Nephron progenitor cell (in vitro differentiated cells): ENCODE measurements at regions not wholly inside any gene's neighbourhood (a gene's known extent, or its start where the extent isn't known, plus 50 kb on each side); places are given as distances from the start of the nearest gene placed in this dataset.

ENCODE experiments used
- DNase-seq: peaks from one replicate; pipeline ENCODE4 v3.0.0; 2021
- H3K27ac Mint-ChIP-seq: 2 replicates; pipeline ENCODE4 v1.8.0; 2021; ENCODE audit warnings: mild to moderate bottlenecking, moderate library complexity, mixed read lengths
- H3K27me3 Mint-ChIP-seq: 2 replicates; pipeline ENCODE4 v1.8.0; 2021; ENCODE audit warnings: mild to moderate bottlenecking, low read depth, mixed read lengths; ENCODE audit not compliant: poor library complexity
- H3K36me3 Mint-ChIP-seq: 2 replicates; pipeline ENCODE4 v1.8.0; 2021; ENCODE audit warnings: low read depth, mixed read lengths
- H3K4me1 Mint-ChIP-seq: 2 replicates; pipeline ENCODE4 v1.8.0; 2021; ENCODE audit warnings: mixed read lengths
- H3K4me3 Mint-ChIP-seq: 2 replicates; pipeline ENCODE4 v1.8.0; 2021; ENCODE audit warnings: mild to moderate bottlenecking, moderate library complexity, mixed read lengths
- H3K9me3 Mint-ChIP-seq: 2 replicates; pipeline ENCODE4 v1.8.0; 2021; ENCODE audit warnings: mild to moderate bottlenecking, moderate library complexity, mixed read lengths
- CTCF ChIP-seq: fragments of 200-600 bp; sonication (generic); IDR thresholded peaks from 2 replicates; pipeline ENCODE4 v1.5.0; 2021; ENCODE audit warnings: antibody characterized with exemption

GRCh38 chr5:56412601-56413379 is 179.7 kb upstream of the ANKRD55 start:
- no peaks in the 10 kb centered on the region for H3K9me3 Mint-ChIP-seq
- no peak overlapping the region for H3K4me3 Mint-ChIP-seq
- H3K36me3 Mint-ChIP-seq: no peaks in the 10 kb centered on the region
- no peak for DNase-seq
- H3K4me1 Mint-ChIP-seq: peaks cover 47% of the 10 kb centered on the region
- no peaks in the 10 kb centered on the region for H3K27me3 Mint-ChIP-seq
- H3K27ac Mint-ChIP-seq: peak overlapping the region; percentile 11
- no peak for TF ChIP-seq CTCF

DNA sequence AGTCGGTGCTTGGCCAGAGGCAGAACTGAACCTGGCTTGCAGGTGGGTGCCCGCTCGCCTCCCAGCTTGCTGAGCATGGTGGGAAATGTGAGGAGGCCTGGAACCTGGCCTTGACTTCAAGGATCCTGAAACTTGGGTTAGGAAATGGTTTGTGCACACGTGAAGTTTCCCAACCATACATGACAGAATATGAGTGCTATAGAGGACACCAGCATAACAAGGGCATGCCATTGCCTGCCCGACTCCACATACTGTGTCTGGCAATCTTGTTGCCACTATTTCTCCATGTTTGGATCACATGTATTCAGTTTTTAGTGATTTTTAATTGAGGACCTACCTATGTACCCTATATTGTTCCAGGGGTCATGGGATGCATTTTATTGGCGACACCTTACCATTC is 177.6 kb upstream of the ANKRD55 start:
- no peak for TF ChIP-seq CTCF
- H3K36me3 Mint-ChIP-seq: no peaks in the 10 kb centered on the region
- H3K9me3 Mint-ChIP-seq: no peaks in the 10 kb centered on the region
- H3K4me1 Mint-ChIP-seq: peaks cover 67% of the 10 kb centered on the region
- H3K27me3 Mint-ChIP-seq: no peaks in the 10 kb centered on the region
- H3K27ac Mint-ChIP-seq: no peak overlapping the region
- H3K4me3 Mint-ChIP-seq: no peak overlapping the region
- DNase-seq: no peak

- peaks cover 71% of the 10 kb centered on the region for H3K4me1 Mint-ChIP-seq
- no peak overlapping the region for H3K27ac Mint-ChIP-seq
- no peaks in the 10 kb centered on the region for H3K9me3 Mint-ChIP-seq
- no peak for DNase-seq
- H3K4me3 Mint-ChIP-seq: no peak overlapping the region
- H3K27me3 Mint-ChIP-seq: no peaks in the 10 kb centered on the region
- TF ChIP-seq CTCF: no peak
- H3K36me3 Mint-ChIP-seq: no peaks in the 10 kb centered on the region
These were observed 176.4 kb upstream of the ANKRD55 start for GRCh38 chr5:56409331-56410190.

GRCh38 chr5:56406838-56407237 is 173.7 kb upstream of the ANKRD55 start:
- DNase-seq: no peak
- Mint-ChIP-seq H3K36me3 (no peaks in the 10 kb centered on the region), H3K27me3 (no peaks in the 10 kb centered on the region), H3K4me3 (no peak overlapping the region), H3K27ac (no peak overlapping the region), H3K9me3 (no peaks in the 10 kb centered on the region), H3K4me1 (peaks cover 61% of the 10 kb centered on the region)
- TF ChIP-seq CTCF: no peak

DNA sequence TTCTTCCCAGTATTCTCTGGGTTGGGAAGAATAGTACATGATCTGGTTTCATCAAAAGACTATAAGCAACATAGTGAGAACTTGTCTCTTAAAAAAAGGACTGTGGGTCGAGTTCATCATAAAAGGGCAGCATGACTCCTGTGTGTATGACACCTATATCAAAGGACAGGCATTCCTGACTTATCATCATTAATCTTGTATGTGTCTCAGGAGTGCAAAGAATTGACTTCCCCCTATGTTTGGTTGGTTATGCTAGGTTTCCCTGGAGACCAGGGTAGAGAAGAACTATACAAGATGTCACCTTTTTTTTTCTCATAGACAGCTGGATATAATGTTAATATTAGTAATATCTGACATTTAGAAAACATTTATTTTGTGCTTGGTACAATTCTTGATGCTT is 173.1 kb upstream of the ANKRD55 start:
- no peaks in the 10 kb centered on the region for H3K9me3 Mint-ChIP-seq
- H3K27ac Mint-ChIP-seq: peak overlapping the region; percentile 51

More for the DNA sequence above, 173.1 kb upstream of the ANKRD55 start:
- no peak for DNase-seq
- Mint-ChIP-seq H3K4me1 (peaks cover 59% of the 10 kb centered on the region), H3K36me3 (no peaks in the 10 kb centered on the region), H3K4me3 (no peak overlapping the region), H3K27me3 (no peaks in the 10 kb centered on the region)
- TF ChIP-seq CTCF: no peak
